HG02678 (cell line): ENCODE measurements at regions not wholly inside any gene's neighbourhood (a gene's known extent, or its start where the extent isn't known, plus 50 kb on each side); places are given as distances from the start of the nearest gene placed in this dataset.

Experiments used
- ATAC-seq: cut with Tn5 transposase; IDR thresholded peaks from one replicate; pipeline ENCODE4 v1.9.1; 2021; ENCODE audit warnings: mild to moderate bottlenecking, moderate library complexity; ENCODE audit not compliant: unreplicated experiment

GRCh38 chr4:107255114-107255513 is 219.0 kb upstream of the DKK2 start:
- no peak for ATAC-seq

- ATAC-seq, result no peak
These were observed 217.5 kb upstream of the DKK2 start for GRCh38 chr4:107253579-107254068.

GRCh38 chr4:107253090-107253489 is 217.0 kb upstream of the DKK2 start:
- no peak for ATAC-seq

GRCh38 chr4:107252571-107252970 is 216.5 kb upstream of the DKK2 start:
- ATAC-seq, result no peak

- ATAC-seq, result no peak
These were observed 212.5 kb upstream of the DKK2 start for GRCh38 chr4:107248571-107248970.

GRCh38 chr4:107247738-107248137 is 211.6 kb upstream of the DKK2 start:
- ATAC-seq, result no peak

- no peak for ATAC-seq
These were observed 210.6 kb upstream of the DKK2 start for GRCh38 chr4:107246761-107247160.

GRCh38 chr4:107243141-107243781 is 207.1 kb upstream of the DKK2 start:
- no peak for ATAC-seq

GRCh38 chr4:107220976-107221375 is 184.9 kb upstream of the DKK2 start:
- ATAC-seq, result no peak

- ATAC-seq, result no peak
These were observed 183.6 kb upstream of the DKK2 start for GRCh38 chr4:107219681-107220080.

- ATAC-seq, result no peak
These were observed 180.3 kb upstream of the DKK2 start for GRCh38 chr4:107216379-107216778.

- ATAC-seq, result no peak
These were observed 179.1 kb upstream of the DKK2 start for GRCh38 chr4:107215222-107215621.

- no peak for ATAC-seq
These were observed 177.8 kb upstream of the DKK2 start for GRCh38 chr4:107213880-107214279.

GRCh38 chr4:107213410-107213809 is 177.3 kb upstream of the DKK2 start:
- ATAC-seq, result no peak

GRCh38 chr4:107212565-107212964 is 176.5 kb upstream of the DKK2 start:
- ATAC-seq, result no peak

GRCh38 chr4:107210450-107211239 is 174.5 kb upstream of the DKK2 start:
- ATAC-seq, result no peak

- no peak for ATAC-seq
These were observed 167.6 kb upstream of the DKK2 start for GRCh38 chr4:107203733-107204132.

GRCh38 chr4:107202744-107203143 is 166.6 kb upstream of the DKK2 start:
- ATAC-seq, result no peak

GRCh38 chr4:107197121-107197520 is 161.0 kb upstream of the DKK2 start:
- no peak for ATAC-seq

- no peak for ATAC-seq
These were observed 160.2 kb upstream of the DKK2 start for GRCh38 chr4:107196312-107196711.

- no peak for ATAC-seq
These were observed 157.9 kb upstream of the DKK2 start for GRCh38 chr4:107194005-107194404.

GRCh38 chr4:107192601-107193000 is 156.5 kb upstream of the DKK2 start:
- ATAC-seq, result no peak
